ENCODE measurements at regions not wholly inside any gene's neighbourhood (a gene's known extent, or its start where the extent isn't known, plus 50 kb on each side); places are given as distances from the start of the nearest gene placed in this dataset.

GRCh38 chr5:91978221-91978882 is 595.2 kb upstream of the ARRDC3 start:
- no CpG with 5 or more reads among the region's 2 CpGs for WGBS (ENCODE audit: insufficient coverage)
- Histone ChIP-seq H3K27ac (ENCODE audit: low read length in 2 of 2) (no peak overlapping the region), H3K4me1 (ENCODE audit: control insufficient read depth in 2 of 2, insufficient read depth in 2 of 2, low read length in 2 of 2) (no peaks in the 10 kb centered on the region)

GRCh38 chr5:91977579-91977978 is 594.5 kb upstream of the ARRDC3 start:
- no peak overlapping the region for H3K4me3 ChIP-seq (ENCODE audit: control extremely low read depth in 1 of 5, extremely low read depth in 1 of 5, insufficient read depth in 1 of 5, low read depth in 2 of 5, low read length in 4 of 5)
- DNase-seq (no peak), ATAC-seq (ENCODE audit: low read depth) (no peak)
- no peaks in the 10 kb centered on the region for H3K27me3 Mint-ChIP-seq
- no peak for TF ChIP-seq EZH2 (IDR thresholded peaks at IDR 0.05; ENCODE audit: borderline replicate concordance, insufficient read depth, low read depth, low read length, poor library complexity, severe bottlenecking)
- no peak for TF ChIP-seq CTCF (IDR thresholded peaks at IDR 0.05)
- H3K4me2 ChIP-seq (replicated peaks; ENCODE audit: low read depth, low read length, poor library complexity, severe bottlenecking): no peak overlapping the region
- H3K27ac Mint-ChIP-seq: no peak overlapping the region
- H4K20me1 ChIP-seq (ENCODE audit: control insufficient read depth, insufficient read depth, low read length, poor library complexity, severe bottlenecking): no peaks in the 10 kb centered on the region
- POLR2A ChIA-PET: no interaction called here
- no peak overlapping the region for H3K27ac ChIP-seq (ENCODE audit: low read length in 2 of 2)
- CTCF ChIA-PET: no interaction called here
- intact Hi-C loops (cut with micrococcal nuclease): no loop called here
- H3K9me3 Mint-ChIP-seq (ENCODE audit: insufficient read depth): no peaks in the 10 kb centered on the region
- no peak overlapping the region for H3K4me3 Mint-ChIP-seq
- H3K4me1 Mint-ChIP-seq: no peaks in the 10 kb centered on the region
- no peak overlapping the region for H2AFZ ChIP-seq (ENCODE audit: insufficient read depth, low read depth, low read length, poor library complexity, severe bottlenecking)
- H3K9me3 ChIP-seq (ENCODE audit: control extremely low read depth in 1 of 3, control insufficient read depth in 2 of 3, insufficient read depth in 1 of 3, low read length in 2 of 3): peaks cover 0 to 4% (median 0%) of the 10 kb centered on the region in 3 donors
- H3K36me3 ChIP-seq (replicated peaks in 1 of 2; ENCODE audit: control extremely low read depth in 1 of 2, control insufficient read depth in 1 of 2, extremely low read depth in 1 of 2, insufficient read depth in 2 of 2, low read length in 1 of 2): no peaks in the 10 kb centered on the region
- H3K9ac ChIP-seq (ENCODE audit: low read length): no peak overlapping the region
- H3K79me2 ChIP-seq (ENCODE audit: control insufficient read depth, insufficient read depth, low read length): no peaks in the 10 kb centered on the region
- no peaks in the 10 kb centered on the region for H3K4me1 ChIP-seq (ENCODE audit: control insufficient read depth in 2 of 2, insufficient read depth in 2 of 2, low read length in 2 of 2)
- H3K27me3 ChIP-seq (replicated peaks in 1 of 4; ENCODE audit: control extremely low read depth in 1 of 4, control insufficient read depth in 3 of 4, insufficient read depth in 4 of 4, low read length in 3 of 4): no peaks in the 10 kb centered on the region

More at GRCh38 chr5:91978221-91978882, 595.2 kb upstream of the ARRDC3 start:
- no peak overlapping the region for H3K4me3 Mint-ChIP-seq
- Histone ChIP-seq H3K9me3 (ENCODE audit: control extremely low read depth in 1 of 3, control insufficient read depth in 2 of 3, insufficient read depth in 1 of 3, low read length in 2 of 3) (peaks cover 0 to 2% (median 0%) of the 10 kb centered on the region in 3 donors), H3K9ac (ENCODE audit: low read length) (no peak overlapping the region), H3K27me3 (replicated peaks in 1 of 4; ENCODE audit: control extremely low read depth in 1 of 4, control insufficient read depth in 3 of 4, insufficient read depth in 4 of 4, low read length in 3 of 4) (no peaks in the 10 kb centered on the region), H3K4me2 (replicated peaks; ENCODE audit: low read depth, low read length, poor library complexity, severe bottlenecking) (no peak overlapping the region), H3K79me2 (ENCODE audit: control insufficient read depth, insufficient read depth, low read length) (no peaks in the 10 kb centered on the region), H2AFZ (ENCODE audit: insufficient read depth, low read depth, low read length, poor library complexity, severe bottlenecking) (no peak overlapping the region), H3K4me3 (ENCODE audit: control extremely low read depth in 1 of 5, extremely low read depth in 1 of 5, insufficient read depth in 1 of 5, low read depth in 2 of 5, low read length in 4 of 5) (no peak overlapping the region), H3K36me3 (replicated peaks in 1 of 2; ENCODE audit: control extremely low read depth in 1 of 2, control insufficient read depth in 1 of 2, extremely low read depth in 1 of 2, insufficient read depth in 2 of 2, low read length in 1 of 2) (no peaks in the 10 kb centered on the region), H4K20me1 (ENCODE audit: control insufficient read depth, insufficient read depth, low read length, poor library complexity, severe bottlenecking) (no peaks in the 10 kb centered on the region)
- H3K27me3 Mint-ChIP-seq: no peaks in the 10 kb centered on the region
- no peak overlapping the region for H3K27ac Mint-ChIP-seq
- ChIA-PET POLR2A (no interaction called here), CTCF (no interaction called here)
- DNase-seq (no peak), ATAC-seq (ENCODE audit: low read depth) (no peak)
- intact Hi-C loops (cut with micrococcal nuclease): no loop called here
- TF ChIP-seq CTCF (IDR thresholded peaks at IDR 0.05): no peak
- no peak for TF ChIP-seq EZH2 (IDR thresholded peaks at IDR 0.05; ENCODE audit: borderline replicate concordance, insufficient read depth, low read depth, low read length, poor library complexity, severe bottlenecking)
- H3K4me1 Mint-ChIP-seq: no peaks in the 10 kb centered on the region
- no peaks in the 10 kb centered on the region for H3K9me3 Mint-ChIP-seq (ENCODE audit: insufficient read depth)

All from B cell (primary cell).